WERI-Rb-1 (cell line): ENCODE measurements at regions not wholly inside any gene's neighbourhood (a gene's known extent, or its start where the extent isn't known, plus 50 kb on each side); places are given as distances from the start of the nearest gene placed in this dataset.
A peak's percentile ranks its signal among the peaks of the same experiment; 100 is the strongest.

Source experiments
- DNase-seq: peaks from one replicate; pipeline ENCODE4 v3.0.0-alpha.2; 2020
- H3K27ac ChIP-seq: fragments of 250-450 bp; sonication (Bioruptor Pico); 2 replicates; pipeline ENCODE4 v1.5.1; 2020; ENCODE audit warnings: mild to moderate bottlenecking, moderate library complexity
- H3K27me3 ChIP-seq: fragments of 250-450 bp; sonication (Bioruptor Pico); 2 replicates; pipeline ENCODE4 v1.5.1; 2021; ENCODE audit warnings: mild to moderate bottlenecking, low read depth, moderate library complexity; ENCODE audit not compliant: insufficient read depth, severe bottlenecking
- H3K36me3 ChIP-seq: fragments of 250-450 bp; sonication (Bioruptor Pico); 2 replicates; pipeline ENCODE4 v1.5.1; 2020; ENCODE audit warnings: mild to moderate bottlenecking, moderate library complexity
- H3K4me3 ChIP-seq: 2 replicates; pipeline ENCODE4 v1.5.1; 2011; ENCODE audit warnings: low read depth, mild to moderate bottlenecking, control low read depth, low read length
- H3K9me3 ChIP-seq: fragments of 250-450 bp; sonication (Bioruptor Pico); 2 replicates; pipeline ENCODE4 v1.5.1; 2021; ENCODE audit warnings: mild to moderate bottlenecking, moderate library complexity; ENCODE audit not compliant: severe bottlenecking
- CTCF ChIP-seq: IDR thresholded peaks from 2 replicates; pipeline ENCODE4 v1.5.1; 2011; ENCODE audit warnings: low read depth, mild to moderate bottlenecking, control low read depth, inconsistent platforms, low read length

- no peak for TF ChIP-seq CTCF
- peak; percentile 78 for DNase-seq
These were observed 218.6 kb upstream of the FOXN3 start for GRCh38 chr14:89635615-89636014.

GRCh38 chr14:89634037-89634436 lies 217.0 kb upstream of the FOXN3 start:
- Histone ChIP-seq H3K4me3 (no peak overlapping the region), H3K27me3 (peaks cover 14% of the 10 kb centered on the region), H3K36me3 (no peaks in the 10 kb centered on the region), H3K9me3 (no peaks in the 10 kb centered on the region), H3K27ac (no peak overlapping the region)
- TF ChIP-seq CTCF = no peak
- no peak for DNase-seq

More at GRCh38 chr14:89635615-89636014, 218.6 kb upstream of the FOXN3 start:
- H3K36me3 ChIP-seq = no peaks in the 10 kb centered on the region
- no peaks in the 10 kb centered on the region for H3K27me3 ChIP-seq
- H3K4me3 ChIP-seq = no peak overlapping the region
- no peaks in the 10 kb centered on the region for H3K9me3 ChIP-seq
- no peak overlapping the region for H3K27ac ChIP-seq

GRCh38 chr14:89630101-89630829 lies 213.2 kb upstream of the FOXN3 start:
- Histone ChIP-seq H3K27me3 (peaks cover 23% of the 10 kb centered on the region), H3K9me3 (no peaks in the 10 kb centered on the region), H3K4me3 (no peak overlapping the region), H3K36me3 (no peaks in the 10 kb centered on the region), H3K27ac (no peak overlapping the region)
- DNase-seq = no peak
- TF ChIP-seq CTCF = no peak

GRCh38 chr14:89629383-89629782 lies 212.3 kb upstream of the FOXN3 start:
- Histone ChIP-seq H3K9me3 (no peaks in the 10 kb centered on the region), H3K27me3 (peaks cover 23% of the 10 kb centered on the region), H3K36me3 (no peaks in the 10 kb centered on the region), H3K4me3 (no peak overlapping the region), H3K27ac (no peak overlapping the region)
- TF ChIP-seq CTCF = no peak
- no peak for DNase-seq

- no peak for TF ChIP-seq CTCF
- Histone ChIP-seq H3K27me3 (peaks cover 23% of the 10 kb centered on the region), H3K9me3 (no peaks in the 10 kb centered on the region), H3K4me3 (no peak overlapping the region), H3K36me3 (no peaks in the 10 kb centered on the region), H3K27ac (no peak overlapping the region)
- no peak for DNase-seq
These were observed 211.5 kb upstream of the FOXN3 start for GRCh38 chr14:89628521-89628920.

GRCh38 chr14:89626233-89626806 lies 209.3 kb upstream of the FOXN3 start:
- no peak for DNase-seq
- H3K27me3 ChIP-seq = peaks cover 23% of the 10 kb centered on the region
- no peaks in the 10 kb centered on the region for H3K36me3 ChIP-seq
- TF ChIP-seq CTCF = no peak
- H3K4me3 ChIP-seq = no peak overlapping the region
- H3K9me3 ChIP-seq = no peaks in the 10 kb centered on the region
- no peak overlapping the region for H3K27ac ChIP-seq
